HG03521 (cell line): ENCODE measurements at regions not wholly inside any gene's neighbourhood (a gene's known extent, or its start where the extent isn't known, plus 50 kb on each side); places are given as distances from the start of the nearest gene placed in this dataset.

Source experiments
- ATAC-seq: cut with Tn5 transposase; IDR thresholded peaks from one replicate; pipeline ENCODE4 v1.9.1; 2021; ENCODE audit warnings: mild to moderate bottlenecking, moderate library complexity; ENCODE audit not compliant: unreplicated experiment

DNA sequence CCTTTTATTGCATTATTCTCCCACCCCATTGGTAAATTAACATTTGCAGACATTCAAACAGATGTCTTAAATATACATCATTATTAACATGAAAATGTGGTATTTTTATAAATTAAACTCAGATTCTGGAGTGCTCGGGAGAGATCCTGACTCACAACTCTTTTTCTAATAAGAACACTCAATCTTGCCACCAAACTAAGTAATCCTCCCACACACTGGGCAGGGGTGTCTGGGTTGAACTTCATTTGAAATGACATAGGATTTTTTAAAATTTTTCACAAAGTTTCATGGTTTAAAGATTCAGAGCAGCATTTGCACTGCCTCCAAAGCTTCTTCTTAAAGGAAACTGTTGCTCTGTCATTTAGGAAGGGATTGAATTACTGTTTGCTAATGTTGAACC lies 754.3 kb downstream of the MECOM start:
- no peak for ATAC-seq

DNA sequence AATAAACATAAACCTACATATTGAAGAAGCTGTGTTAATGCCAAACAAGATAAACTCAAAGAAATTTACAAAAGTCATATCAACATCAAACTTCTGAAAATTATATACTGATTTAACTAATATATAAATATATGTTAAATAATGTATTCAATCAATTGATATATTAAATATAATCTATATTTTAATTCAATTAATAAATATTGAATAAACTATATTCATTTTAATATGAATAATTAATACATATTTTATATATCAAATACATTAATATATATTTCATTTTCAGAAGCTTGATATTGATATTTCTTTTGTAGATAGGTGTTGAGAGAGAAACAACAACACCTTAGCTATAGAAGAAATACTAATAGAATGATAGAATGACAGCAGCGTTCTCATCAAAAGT lies 768.1 kb downstream of the MECOM start:
- no peak for ATAC-seq

DNA sequence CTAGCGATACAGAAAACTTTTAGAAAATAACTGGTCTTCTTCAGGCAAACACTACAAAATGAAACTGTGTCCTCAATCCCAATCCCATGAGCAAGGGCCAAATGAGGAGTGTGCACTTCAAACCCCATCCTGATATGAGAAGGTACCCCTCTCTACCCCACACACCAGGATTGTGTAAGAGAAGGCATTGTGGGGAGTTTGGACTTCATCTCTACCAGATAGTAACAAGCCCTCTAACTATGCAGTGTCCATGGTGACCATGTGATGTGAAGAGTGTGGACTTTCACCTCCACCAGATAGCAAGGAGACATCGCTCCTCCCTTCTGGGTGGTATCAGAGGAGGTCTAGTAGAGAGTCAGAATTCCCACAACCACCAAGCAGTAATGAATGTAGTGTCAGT lies 769.3 kb downstream of the MECOM start:
- ATAC-seq: no peak

DNA sequence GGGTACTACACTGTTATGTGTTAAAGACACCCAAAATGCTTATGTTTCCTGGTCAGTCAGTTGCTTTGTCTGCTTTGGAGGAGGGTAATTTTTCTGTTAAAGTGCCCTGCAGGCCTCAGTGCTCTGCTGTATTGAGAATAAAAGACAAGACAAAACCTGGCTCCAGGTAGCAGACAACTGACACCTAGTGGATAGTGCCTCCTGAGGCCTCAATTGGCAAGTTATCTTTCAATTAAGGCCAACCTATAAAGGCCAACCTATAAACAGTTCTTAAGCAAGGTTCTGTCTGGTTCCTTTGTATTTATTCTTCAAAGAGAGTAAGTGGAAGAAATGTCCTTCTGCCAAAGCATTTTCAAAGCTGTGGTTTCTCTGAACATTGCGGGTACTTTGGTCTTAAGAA lies 773.8 kb downstream of the MECOM start:
- no peak for ATAC-seq

DNA sequence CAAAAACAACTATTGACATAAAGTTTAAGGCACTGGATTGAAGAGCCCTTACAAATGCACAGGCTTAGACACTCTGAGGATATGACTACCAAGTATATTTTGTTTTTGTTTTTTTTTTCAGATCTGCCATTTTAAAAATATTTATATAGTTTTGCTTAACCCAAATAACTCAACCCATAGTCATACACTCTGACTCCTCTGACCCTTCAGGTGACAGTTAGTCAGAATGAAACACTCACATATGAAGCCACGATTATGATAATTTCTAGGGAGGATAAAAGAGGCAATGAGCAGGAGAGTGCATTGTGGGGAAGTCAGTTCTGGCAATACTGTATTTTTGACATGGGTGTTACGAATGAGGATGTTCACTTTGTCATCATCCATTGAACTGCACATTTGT lies 774.7 kb downstream of the MECOM start:
- ATAC-seq: no peak

DNA sequence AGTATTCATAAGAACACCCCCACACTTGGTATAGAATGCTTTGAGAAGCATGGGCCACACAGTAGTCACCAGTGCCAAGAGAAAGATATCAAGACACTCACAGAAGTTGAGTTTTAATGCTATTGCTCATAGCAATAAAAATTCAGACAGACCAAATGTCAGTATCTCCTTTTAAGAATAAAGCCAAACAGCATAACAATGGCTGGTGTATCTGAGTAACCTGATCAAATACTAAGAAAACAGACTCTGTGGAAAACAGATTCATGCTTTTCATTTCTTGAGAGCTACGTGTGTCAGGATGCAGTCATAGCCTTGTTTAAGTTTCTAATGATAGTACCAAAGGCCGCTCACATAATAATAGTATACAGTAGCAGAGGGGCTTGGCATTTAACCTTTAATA lies 778.5 kb downstream of the MECOM start:
- no peak for ATAC-seq

DNA sequence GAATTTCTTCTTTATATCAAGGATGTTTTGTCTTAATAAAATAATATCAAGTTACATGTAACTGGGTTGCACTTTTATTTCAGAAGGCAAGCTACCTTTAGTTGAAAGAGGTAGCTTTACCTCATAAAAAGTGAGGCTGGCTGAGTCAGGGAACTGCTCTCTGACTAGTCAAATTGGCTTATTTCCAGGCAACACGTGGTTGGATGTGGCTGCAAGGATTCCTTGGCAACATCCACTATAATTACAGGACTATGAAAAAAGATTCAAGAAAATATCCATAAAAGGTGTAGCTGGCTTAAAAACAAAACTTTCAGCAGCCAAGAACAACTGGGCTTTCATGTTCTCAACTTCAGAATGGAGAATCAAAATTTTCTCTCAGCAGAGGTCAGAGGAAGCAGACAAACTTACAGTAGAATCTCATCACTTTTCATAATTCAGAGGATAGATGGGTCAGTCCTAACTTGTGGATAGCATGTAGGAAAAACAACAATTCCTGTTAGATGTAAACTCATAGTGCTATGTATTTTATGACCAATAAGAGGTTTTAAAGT lies 779.1 kb downstream of the MECOM start:
- no peak for ATAC-seq

DNA sequence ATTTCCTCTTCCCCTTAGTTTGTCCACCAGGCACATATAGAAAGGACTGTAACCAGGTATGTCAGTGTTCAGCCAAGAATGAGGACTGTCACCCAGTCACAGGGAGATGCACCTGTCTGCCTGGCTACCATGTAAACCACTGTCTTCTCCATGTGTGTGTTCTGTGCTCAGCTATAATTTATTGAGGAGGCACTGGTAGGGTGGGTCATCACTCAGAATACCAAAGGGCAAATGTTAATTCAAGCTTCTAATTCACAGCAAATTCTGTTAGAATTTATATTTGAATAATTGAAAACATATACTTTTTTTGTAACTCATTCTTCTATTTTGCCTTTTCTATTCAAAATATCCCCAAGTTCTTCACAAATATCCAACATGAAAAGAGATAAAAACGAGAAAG lies 780.4 kb downstream of the MECOM start:
- no peak for ATAC-seq

DNA sequence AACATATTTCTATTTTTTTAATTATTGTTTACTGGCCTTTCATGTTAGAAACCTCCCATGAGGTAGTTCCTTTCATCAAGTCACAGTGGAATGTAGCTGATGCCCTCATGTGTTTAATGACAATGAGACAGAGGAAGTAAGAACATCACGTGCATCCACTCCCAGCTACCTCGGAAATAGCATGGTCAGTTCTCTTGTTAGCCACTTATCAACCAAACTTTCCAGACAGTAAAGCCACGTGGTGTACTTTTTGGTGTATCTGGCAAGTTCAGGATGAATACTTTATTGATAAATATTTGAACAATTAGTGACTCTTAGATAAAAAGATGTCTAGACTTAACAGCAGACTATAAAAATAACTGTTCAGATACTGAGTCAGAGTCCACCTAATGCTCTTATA lies 781.7 kb downstream of the MECOM start:
- no peak for ATAC-seq

DNA sequence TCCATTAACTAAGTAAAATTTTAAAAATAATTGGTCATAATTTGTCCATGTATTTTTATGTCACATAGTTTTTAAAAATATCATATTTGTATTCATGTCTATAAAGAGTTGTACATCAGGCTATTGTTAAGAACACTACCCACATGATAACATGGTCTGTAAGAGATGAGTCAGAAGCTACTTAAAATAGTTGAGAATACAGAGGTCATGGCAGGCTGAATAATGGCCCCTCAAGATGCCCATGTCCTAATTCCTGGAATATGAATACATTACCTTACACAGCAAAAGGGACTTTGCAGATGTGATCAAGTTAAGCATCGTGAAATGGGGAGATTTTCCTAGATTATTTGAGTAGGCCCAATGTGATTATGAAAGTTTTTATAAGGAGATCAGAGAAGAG lies 782.9 kb upstream of the GOLIM4 start:
- no peak for ATAC-seq

DNA sequence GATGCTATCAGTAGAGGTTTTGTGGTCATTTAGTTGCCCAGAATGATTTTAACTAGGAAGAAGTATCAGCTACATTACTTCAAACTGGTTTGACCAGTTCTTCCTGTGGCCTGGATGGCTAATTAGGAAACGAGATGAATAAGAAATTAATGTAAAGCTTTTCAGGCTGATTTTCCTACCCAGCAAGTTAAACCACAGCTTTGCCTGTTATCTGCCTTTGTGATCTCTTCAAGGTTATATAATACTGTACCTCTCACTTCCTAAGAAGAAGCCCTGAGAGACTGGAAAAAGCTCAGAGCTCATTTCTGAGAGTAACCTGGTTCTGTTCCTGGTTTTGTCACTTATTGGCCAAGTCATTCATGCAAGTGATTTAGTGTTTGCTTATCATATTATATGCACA lies 782.2 kb upstream of the GOLIM4 start:
- no peak for ATAC-seq

DNA sequence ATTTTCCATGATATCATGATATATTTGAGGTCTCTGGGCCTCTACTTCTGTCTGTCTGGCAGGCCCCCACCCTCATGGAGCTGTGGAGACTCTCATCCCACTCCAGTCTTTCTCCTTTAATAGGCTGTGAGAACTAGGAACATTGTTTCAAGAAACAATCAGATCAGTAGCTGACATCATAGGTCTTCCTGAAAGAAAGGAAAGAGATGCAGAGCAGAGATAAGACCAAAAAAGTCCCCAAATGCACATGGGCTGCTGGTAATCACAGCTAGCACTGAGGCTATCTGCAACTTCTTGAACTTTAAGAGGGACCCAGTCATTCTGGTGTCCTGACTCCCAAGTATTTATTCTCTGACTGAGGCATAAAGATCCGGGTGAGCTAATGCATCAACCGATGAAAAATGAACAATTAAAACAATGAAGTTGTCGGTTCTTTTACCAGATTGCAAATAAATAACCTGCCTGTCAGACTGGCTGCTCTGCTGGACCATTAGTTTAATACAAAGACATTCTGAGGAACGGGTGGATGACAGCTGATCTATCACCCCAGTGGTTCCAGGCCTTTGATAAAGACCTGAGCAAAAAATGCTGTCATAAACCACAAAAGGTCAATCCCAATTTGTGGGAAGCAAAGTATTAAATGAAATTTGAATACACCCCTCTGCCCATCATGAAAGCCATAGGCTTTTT lies 780.8 kb upstream of the GOLIM4 start:
- ATAC-seq: no peak

DNA sequence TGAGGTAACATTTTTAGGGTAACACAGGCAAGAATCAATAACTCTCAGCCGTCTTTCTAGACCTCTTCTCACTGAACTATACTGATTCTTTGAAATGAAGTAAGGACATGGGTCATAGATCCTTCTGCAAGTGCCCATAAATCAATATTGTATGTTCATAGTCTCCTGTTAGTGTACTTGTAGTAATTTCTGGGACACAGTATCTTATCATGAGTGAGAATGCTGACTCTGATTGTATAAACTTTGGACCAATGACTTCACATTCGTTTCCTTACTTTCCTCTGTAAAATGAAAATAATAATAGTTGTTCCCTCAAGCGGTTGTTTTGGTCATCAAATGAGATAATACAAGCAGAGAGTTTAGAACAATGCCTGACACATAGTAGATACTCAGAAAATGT lies 777.1 kb upstream of the GOLIM4 start:
- ATAC-seq: no peak

DNA sequence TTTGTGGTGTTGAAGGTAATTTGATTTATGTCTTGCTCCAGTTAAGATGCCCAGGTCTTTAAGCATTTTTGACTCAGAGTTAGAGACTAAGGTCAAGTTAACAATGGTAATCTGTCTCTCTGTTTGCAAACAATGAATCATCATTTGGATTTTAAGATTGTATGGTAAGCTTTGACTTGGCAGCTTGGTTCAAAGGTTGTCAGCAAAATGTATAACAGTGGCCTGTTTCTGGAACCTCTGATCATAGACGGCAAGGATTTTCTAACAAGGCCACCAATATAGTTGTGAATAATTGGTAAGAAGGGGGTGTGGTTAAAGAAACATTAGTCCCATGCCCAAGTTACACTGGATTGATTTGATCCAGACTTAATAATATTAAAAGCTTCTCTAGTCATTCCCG lies 775.2 kb upstream of the GOLIM4 start:
- no peak for ATAC-seq

DNA sequence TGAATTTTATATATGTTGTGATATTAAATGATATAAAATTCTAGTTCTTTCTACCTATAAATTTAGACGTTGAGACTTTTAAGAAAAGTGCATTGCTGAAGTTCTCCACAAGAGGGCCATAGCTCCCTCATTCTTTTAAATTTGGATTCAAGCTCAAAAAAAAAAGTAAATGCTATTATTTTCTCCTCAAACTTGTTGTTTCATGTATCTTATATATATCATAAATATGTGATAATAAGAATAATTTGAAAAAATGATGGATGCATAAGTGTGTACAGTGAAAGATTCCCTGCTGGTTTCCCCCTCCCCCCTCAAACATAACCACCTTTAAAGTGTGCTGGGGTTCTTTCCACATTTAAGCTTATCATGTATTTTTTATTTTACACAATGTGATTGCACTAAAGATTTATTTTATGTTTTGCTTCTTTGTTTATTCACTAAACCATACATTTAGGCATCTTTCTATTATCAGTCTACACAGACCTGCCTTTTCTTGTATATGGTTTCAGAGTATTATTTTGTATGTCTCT lies 769.4 kb upstream of the GOLIM4 start:
- no peak for ATAC-seq

DNA sequence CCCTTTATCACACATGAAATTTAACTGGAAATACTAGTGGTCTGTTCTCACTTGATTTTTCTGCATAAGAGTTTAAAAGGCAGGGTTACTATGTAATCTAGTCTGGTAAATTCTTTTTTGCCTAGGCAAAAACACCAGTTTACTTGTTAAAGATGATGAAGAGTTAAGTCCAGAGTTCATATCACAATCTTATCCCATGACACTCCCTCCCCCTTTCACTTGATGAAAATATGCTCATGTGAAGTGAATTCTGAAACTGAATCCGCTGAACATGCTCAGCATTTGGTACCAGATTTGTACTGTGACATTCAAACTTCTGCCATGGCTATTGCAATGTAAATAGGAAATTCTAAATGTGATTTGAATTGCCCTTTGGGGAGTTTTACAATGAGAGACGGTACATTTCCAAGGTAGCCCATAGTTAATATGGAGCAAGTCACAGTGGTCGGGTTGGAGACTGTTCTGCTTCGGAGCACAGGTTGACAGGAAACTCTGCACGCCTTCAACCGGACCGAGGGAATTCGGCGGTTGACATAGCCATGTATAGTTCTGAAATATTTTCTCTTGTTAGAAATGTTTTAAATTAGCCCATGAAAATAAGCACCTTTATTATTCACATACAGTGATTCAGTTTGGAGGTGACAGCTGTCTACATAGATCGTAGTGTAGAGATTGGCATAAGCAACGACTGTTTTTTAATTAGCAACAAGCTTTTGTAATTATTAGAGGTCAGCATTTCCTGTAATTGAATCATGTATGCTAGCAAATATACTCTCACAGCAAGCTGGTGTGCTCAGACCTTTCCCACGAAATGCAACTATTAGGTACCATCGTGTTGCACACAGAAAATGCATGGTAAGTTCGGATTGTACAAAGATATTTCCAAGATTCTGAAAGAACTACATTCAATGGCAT lies 768.6 kb upstream of the GOLIM4 start:
- no peak for ATAC-seq

DNA sequence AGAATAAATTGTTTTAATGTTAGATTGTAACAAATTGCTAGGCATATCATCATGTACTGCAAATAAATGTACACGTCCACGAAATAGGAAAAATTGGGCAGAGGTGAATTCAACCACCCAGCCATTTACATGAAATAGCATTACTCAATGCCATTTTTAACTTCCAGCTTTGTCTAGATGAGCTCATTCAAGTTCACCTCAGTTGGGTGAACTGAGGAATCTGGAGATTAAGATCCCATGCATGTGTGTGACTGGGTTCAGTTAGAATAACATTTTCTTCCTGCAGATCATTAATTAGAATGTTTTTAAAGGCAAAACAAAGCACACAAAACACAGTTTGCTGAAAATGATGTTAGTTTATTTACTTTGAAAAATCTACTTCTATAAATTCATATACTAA lies 767.8 kb upstream of the GOLIM4 start:
- ATAC-seq: no peak

DNA sequence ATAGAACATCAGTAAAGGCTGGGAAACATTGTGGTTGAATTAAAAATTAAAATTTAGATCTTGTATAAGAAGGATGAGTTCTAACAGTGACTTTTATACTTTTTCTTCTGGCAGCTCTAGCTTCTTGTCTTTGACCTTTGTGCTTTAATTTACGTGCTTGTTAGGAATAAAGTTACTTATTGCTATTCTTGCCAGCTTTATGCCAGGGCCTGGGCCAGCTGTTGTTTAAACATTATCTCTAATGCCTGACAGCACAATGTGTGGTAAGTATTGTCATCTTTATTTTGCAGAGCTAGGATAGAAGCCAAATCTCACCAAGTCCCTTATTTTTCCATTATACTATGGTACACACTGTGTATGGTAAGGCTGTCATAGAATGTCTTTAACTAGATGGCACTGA lies 766.7 kb upstream of the GOLIM4 start:
- no peak for ATAC-seq

DNA sequence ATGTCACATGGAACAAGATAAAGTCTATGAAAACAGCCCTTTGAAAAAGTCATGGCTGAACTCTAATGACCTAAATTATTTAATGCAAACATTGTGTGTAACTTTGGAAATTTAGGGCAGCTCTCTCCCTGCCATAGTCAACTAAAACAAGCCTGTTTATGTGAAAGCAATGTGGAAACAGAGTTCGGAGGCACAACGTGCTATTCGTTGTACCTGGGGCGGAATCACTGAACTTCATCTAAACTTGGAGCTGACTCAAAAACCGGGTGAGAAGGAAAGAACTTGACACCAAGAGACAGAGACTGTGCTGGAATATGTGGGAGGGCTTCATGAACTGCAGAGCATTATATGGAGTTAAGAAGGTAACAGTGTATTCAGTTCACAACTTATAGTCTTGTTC lies 764.9 kb upstream of the GOLIM4 start:
- ATAC-seq: no peak

DNA sequence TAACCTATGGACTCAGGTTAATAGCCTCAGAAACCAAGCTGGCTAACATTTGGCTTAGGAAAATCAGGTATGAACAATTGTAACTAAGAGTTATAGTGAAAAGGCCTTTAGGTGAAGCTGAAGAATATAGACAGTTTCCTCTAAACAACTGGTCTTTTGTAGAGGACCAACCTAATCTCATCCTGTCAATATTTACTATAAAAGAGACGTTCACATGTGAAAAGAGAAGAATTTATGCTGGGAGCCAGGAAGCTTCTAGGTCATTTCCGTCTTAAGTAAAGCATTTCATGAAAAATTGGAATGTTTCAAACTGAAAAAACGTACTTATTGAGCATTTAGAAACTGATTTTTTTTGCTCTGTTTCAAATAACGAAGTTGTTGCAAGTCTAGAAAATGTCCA lies 764.3 kb upstream of the GOLIM4 start:
- no peak for ATAC-seq

DNA sequence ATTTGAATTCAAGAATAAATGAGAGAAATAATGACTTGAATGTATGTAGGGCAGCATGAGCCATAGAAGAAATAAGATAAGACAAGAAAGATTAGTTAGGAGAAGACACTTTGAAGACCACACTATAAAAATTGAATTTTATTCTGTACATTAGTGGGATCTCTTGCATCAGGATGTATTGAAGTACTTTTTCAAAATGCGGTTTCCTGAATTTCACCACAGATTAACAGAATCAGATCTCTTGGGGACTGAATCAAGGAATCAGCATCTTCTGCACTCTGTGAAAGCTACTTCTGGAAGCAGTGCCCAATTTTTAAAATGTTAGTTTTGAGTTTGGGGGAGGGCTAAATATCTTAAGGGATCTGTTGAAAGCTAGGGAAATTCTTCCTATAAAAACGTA lies 763.9 kb upstream of the GOLIM4 start:
- no peak for ATAC-seq

DNA sequence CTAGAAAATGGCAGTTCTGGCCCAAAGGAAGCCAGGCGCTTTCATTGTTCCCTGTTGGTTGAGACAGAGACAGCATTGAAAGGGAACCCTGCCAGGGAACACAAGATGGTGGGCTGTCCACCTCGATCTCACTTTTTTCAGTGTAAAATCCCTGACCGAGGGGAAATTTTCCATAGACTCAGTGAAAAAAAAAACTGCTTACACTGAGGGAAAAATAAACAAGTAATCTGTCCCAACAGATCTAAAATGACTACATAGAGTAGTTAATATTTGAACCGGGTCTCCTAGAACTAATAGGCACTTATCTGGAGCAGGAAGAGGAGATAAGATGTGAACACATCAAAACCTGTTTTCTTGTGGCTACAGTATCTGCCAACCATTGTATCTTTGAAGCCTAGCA lies 763.4 kb upstream of the GOLIM4 start:
- ATAC-seq: no peak
